NCI-H510A treated with DMSO at 0.1 percent for 48 hours (cell line): ENCODE measurements at regions not wholly inside any gene's neighbourhood (a gene's known extent, or its start where the extent isn't known, plus 50 kb on each side); places are given as distances from the start of the nearest gene placed in this dataset.

Source experiments
- DNase-seq: peaks from one replicate; lab custom pipeline; 2025; lab: John Stamatoyannopoulos, UW

- DNase-seq: no peak
Measured at GRCh38 chr1:229760478-229760996, 134.5 kb downstream of the URB2 start.

DNA sequence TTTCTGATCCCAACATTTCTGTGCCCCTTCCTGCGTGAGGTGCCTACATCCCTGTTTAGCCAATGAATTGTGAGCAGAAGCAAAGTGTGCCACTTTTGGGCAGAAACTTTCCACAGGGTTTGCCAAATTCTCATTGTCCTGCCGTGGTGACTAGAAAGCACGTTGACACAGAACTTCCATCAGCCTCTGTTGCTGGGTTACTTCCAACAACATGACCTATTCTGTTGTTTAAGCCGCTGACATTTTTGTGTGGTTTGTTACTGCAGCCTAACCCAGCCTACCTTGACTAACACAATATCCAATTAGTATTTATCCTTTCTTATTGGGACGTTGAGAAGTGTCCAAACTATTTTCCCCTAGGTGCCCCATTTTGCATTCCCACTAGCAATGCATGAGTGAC is 136.8 kb downstream of the URB2 start:
- DNase-seq: no peak

DNA sequence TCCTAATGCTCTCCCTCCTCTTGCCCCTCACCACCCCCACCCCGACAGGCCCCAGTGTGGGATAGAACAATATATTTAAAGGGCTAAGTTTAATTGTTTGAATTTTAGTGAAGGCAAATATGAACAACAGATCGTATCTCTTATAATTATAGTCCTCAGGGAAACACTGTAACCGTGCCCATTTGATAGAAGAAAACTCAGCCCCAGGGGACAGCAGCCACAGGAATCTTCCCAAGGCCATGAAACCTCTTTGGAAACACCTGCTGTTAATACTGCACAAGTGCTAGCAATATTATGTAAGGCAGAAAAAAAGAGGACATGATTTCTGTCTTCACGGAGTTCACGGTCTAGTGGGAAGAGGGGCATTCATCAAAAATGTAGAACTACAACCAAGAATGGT is 142.2 kb downstream of the URB2 start:
- DNase-seq: no peak

- no peak for DNase-seq
Measured at GRCh38 chr1:229769006-229769405, 143.0 kb downstream of the URB2 start.

DNA sequence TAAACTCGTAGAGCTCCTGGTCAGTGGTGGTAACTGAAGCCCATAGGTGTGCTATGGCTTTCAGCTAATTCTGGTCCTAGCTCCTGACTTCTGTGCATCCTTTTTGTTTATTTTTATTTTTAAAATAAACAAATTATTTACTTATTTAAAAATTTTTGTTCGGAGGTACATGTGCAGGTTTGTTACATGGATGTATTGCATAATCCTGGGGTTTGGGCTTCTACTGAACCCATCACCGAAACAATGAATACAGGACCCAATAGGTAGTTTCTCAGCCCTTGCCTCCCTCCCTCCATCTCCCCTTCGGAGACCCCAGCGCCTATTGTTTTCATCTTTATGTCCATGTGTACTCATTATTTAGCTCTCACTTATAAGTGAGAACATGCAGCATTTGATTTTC is 143.8 kb downstream of the URB2 start:
- DNase-seq: no peak

- no peak for DNase-seq
Measured at GRCh38 chr1:229778794-229779193, 152.7 kb downstream of the URB2 start.

DNA sequence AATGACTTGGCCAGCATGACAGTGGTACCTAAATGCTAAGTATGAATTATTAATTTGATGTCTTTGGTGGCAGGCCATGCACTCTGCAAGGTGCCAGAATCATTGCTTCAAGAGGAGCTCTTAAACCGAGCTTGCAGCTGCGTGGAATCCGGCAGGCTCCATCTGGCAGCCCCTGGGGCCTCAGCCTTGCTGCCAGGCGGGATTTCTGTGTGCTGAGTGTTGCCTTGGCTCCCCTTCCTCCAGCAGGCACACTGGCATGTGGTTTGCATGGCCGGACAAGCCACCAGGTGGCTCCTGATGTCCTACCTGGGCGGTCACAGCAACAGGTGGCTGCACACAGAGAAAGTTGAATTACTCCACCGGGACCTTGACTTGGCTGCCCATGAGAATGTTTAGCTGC is 155.4 kb downstream of the URB2 start:
- DNase-seq: peak; percentile 62

GRCh38 chr1:229782469-229782868 is 156.4 kb downstream of the URB2 start:
- DNase-seq: no peak

GRCh38 chr1:229784834-229785233 is 158.8 kb downstream of the URB2 start:
- DNase-seq: no peak

DNA sequence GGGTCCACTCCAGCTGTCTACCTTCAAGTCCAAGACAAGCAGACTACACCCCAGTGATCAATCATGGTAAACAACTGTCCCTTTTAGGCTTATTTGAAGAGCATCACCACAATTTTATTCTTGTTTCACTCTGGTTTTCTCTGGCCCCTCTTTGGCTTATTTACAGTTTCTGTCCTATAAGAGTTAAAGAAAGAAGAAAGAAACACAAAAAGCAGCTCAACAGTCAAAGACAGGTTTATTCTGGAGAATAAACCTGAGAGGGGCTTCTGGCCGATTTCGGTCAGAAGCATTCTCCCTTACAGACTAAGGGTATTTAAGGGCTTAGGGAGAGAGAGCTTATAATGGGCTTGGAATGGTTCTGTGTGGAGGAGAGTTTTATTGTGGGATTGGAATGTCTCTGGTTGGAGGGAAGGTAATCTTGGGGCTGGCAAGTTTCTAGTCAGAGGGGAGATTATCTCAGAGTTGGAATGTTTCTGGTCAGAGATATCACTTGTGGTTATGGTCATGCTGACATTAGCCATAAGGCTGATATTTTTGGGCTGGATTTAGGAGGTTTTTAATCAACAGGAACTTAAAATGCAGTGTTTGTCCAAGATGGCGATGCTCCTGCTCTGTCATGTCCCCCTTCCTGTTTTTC is 161.0 kb downstream of the URB2 start:
- DNase-seq: no peak

DNA sequence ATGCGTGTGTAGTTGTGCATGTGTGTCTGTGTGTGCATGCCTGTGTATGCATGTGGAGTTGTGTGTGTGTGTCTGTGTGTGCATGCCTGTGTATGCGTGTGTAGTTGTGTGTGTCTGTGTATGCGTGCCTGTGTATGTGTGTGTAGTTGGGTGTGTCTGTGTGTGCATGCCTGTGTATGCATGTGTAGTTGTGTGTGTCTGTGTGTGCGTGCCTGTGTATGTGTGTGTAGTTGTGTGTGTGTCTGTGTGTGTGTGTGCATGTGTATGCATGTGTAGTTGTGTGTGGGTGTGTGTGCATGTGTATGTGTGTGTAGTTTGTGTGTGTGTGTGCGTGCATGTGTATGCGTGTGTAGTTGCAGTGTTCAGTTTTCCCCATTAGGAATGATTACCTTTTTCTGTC is 162.0 kb downstream of the URB2 start:
- DNase-seq: no peak

GRCh38 chr1:229792012-229792975 is 166.2 kb downstream of the URB2 start:
- DNase-seq: no peak

- DNase-seq: no peak
Measured at GRCh38 chr1:229793488-229793887, 167.4 kb downstream of the URB2 start.

DNA sequence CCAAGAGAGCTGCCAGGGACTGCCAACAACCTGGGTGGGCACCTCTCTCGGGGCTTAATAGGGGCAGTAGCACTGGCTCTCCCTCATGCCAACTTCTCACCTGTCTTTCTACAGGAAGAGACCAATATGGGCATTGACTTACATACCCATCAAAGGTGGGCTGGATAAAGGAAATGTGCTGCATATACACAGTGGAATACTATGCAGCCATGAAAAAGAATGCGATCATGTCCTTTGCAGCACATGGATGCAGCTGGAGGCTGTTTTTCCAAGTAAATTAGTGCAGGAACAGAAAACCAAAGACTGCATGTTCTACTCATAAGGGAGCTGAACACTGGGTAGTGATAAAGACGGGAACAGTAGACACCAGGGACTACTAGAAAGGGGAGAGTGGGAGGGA is 172.5 kb downstream of the URB2 start:
- DNase-seq: no peak

DNA sequence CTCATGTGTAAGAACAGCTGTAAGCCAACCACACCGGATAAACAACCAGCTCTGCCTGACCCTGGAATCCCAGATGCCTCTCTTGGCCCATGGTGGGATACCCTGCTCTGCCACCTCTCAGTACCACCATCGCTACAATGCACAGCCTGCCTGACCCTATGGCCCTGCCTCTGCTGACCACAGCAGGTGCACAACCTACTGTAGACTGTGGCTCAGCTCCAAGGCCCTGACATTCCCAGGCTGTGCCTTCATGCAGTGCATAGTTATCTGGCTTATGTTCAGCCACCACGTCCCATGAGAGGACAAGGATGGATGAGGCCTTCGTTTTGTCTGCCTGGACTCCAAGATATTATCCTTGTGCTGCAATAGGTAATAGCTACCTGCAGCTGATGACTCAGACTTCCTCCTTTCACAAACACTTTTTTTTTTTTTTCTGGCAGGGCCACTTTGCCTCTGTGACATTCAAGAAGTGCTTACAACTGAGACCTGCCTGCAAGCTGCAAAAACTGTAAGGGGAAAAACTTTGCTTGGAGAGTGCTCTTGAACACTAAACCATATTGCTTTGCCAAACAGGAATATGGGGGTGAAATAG is 177.7 kb downstream of the URB2 start:
- DNase-seq: no peak

- no peak for DNase-seq
Measured at GRCh38 chr1:229808272-229808671, 182.2 kb downstream of the URB2 start.

DNA sequence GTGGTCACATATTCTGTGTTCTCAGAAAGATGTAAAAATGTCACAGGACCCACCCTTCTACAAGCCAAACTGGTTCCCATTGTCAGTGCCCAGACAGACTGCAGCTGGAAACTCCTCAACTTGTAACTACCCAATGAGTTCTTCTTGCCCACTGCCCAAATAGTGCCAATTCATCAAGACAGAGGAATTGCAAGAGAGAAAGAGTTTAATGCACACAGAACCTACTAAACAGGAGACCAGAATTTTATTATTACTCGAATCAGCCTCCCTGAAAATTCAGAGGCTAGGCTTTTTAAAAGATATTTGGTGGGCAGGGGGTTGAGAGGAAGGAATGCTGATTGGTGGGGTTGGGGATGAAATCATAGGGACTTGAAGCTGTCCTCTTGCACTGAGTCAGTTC is 184.1 kb downstream of the URB2 start:
- DNase-seq: no peak

GRCh38 chr1:229810961-229811360 is 184.9 kb downstream of the URB2 start:
- DNase-seq: no peak

DNA sequence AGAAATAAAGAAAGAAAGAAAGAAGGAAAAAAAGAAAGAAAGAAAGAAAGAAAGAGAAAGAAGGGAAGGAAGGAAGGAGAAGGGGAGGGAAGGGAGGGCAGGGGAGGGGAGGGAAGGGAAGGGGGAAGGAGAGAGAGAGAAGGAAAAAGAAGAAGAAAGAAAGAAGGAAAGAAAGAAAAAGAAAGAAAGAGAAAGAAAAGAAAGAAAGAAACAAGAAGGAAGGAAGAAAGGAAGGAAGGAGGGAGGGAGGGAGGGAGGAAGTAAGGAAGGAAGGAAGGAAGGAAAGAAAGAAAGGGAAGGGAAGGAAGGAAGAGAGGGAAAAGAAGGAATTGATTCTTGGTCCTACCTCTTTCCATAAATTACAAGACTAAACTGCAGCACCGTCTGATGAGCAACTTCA is 186.1 kb downstream of the URB2 start:
- no peak for DNase-seq

DNA sequence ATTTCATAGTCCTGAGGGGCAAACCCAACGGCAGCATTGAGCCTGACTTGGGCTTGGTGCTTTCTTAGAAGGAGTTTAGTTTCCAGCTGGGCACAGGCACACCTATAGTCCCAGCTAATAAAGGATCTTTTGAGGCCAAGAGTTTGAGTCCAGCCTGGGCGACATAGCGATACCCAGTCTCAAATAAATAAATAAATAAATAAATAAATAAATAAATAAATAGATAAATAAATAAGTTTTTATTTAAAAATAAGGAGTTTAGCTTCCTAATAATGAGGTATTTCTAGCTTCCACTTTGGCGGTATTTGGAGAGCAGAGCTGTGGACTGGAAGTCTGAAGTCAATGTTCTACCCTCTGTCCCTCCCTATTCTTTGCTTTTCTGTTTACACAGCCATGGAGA is 186.6 kb downstream of the URB2 start:
- DNase-seq: no peak

GRCh38 chr1:229815076-229815475 is 189.0 kb downstream of the URB2 start:
- DNase-seq: no peak

DNA sequence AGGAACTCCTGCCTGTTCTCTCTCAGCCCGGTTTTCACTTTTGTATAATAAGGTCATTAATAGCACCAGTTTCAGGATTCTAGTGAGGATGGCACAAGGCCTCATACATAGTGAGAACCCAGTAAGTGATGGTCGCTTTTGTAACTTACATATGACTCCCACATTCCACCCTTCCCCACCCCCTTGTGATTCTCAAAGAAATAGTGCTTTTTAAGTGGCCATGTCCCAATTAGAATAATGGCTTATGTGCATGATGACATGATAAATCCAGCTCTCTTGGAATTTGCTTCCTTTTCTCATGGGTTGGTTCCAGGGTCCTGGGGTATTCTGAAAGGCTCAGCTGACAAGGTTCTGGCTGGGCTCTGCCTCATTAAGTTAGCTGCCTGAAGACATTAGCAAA is 189.9 kb downstream of the URB2 start:
- no peak for DNase-seq

DNA sequence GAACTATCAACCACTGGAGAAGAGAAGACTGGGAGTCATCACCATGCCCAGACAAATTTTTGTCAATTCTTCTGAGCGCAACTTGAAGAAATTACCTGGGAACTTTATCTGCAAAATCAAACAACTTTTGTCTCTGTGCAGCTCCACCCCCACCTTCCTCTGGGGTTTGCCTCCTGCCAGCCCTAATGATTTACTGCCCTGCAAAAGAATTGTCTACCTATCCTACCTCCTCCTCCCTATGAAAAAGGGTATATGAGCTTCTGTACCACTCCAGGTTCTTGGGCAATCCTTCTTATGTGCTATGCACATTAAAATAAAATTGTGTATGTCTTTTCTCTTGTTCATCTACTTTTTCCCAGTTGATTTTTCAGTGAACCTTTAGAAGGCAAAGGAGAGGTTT is 191.9 kb downstream of the URB2 start:
- DNase-seq: no peak
